NOMO-1 (cell line): ENCODE measurements at regions not wholly inside any gene's neighbourhood (a gene's known extent, or its start where the extent isn't known, plus 50 kb on each side); places are given as distances from the start of the nearest gene placed in this dataset.
"Not testable (repeated sequence)": the region's sequence is repeated elsewhere in the genome, so short reads cannot be mapped to it uniquely, and the experiment has no call there.

Source experiments
- DNase-seq, 2 experiments: peaks; one replicate each; lab custom pipeline; 2025; ENCODE audit not compliant: unreplicated experiment in 2 of 2; lab: John Stamatoyannopoulos, UW

- no peak for DNase-seq
These were observed 201.2 kb downstream of the BCHE start for GRCh38 chr3:165635791-165636683.

GRCh38 chr3:165624761-165625160 lies 212.5 kb downstream of the BCHE start:
- DNase-seq: no peak

- DNase-seq: no peak
These were observed 214.9 kb downstream of the BCHE start for GRCh38 chr3:165622356-165622755.

- no peak for DNase-seq
These were observed 218.2 kb downstream of the BCHE start for GRCh38 chr3:165619069-165619468.

GRCh38 chr3:165617134-165617533 lies 220.1 kb downstream of the BCHE start:
- no peak for DNase-seq

- DNase-seq: no peak
These were observed 222.9 kb downstream of the BCHE start for GRCh38 chr3:165614337-165614736.

- DNase-seq: no peak
These were observed 224.2 kb downstream of the BCHE start for GRCh38 chr3:165613014-165613413.

GRCh38 chr3:165607221-165607620 lies 230.0 kb downstream of the BCHE start:
- DNase-seq: no peak

GRCh38 chr3:165603196-165603595 lies 234.0 kb downstream of the BCHE start:
- no peak for DNase-seq

GRCh38 chr3:165572566-165572965 lies 264.7 kb downstream of the BCHE start:
- DNase-seq: not testable (repeated sequence)

- DNase-seq: no peak
These were observed 268.2 kb downstream of the BCHE start for GRCh38 chr3:165568907-165569462.

- no peak for DNase-seq
These were observed 281.4 kb downstream of the BCHE start for GRCh38 chr3:165555785-165556184.

- no peak for DNase-seq
These were observed 283.9 kb downstream of the BCHE start for GRCh38 chr3:165553371-165553770.

GRCh38 chr3:165549665-165550064 lies 287.6 kb downstream of the BCHE start:
- DNase-seq: no peak

- DNase-seq: no peak
These were observed 288.2 kb downstream of the BCHE start for GRCh38 chr3:165549037-165549436.

GRCh38 chr3:165545059-165545458 lies 292.2 kb downstream of the BCHE start:
- no peak for DNase-seq

- DNase-seq: no peak
These were observed 292.8 kb downstream of the BCHE start for GRCh38 chr3:165544432-165544831.

GRCh38 chr3:165538166-165538565 lies 299.1 kb downstream of the BCHE start:
- no peak for DNase-seq

GRCh38 chr3:165532851-165533250 lies 304.4 kb downstream of the BCHE start:
- DNase-seq: no peak

- DNase-seq: no peak
These were observed 307.8 kb downstream of the BCHE start for GRCh38 chr3:165529451-165529850.

GRCh38 chr3:165526367-165526766 lies 310.9 kb downstream of the BCHE start:
- DNase-seq: no peak

- DNase-seq: no peak
These were observed 313.4 kb downstream of the BCHE start for GRCh38 chr3:165523801-165524200.
